Activated CD8-positive, alpha-beta memory T cell treated with anti-CD3 and anti-CD28 coated beads, Interleukin-2, amount 50 U/mL, for 1 hour (primary cell): ENCODE measurements at regions not wholly inside any gene's neighbourhood (a gene's known extent, or its start where the extent isn't known, plus 50 kb on each side); places are given as distances from the start of the nearest gene placed in this dataset.

Experiments
- DNase-seq: peaks from one replicate; pipeline ENCODE4 v3.0.0-alpha.2; 2020; ENCODE audit errors: extremely low read depth

DNA sequence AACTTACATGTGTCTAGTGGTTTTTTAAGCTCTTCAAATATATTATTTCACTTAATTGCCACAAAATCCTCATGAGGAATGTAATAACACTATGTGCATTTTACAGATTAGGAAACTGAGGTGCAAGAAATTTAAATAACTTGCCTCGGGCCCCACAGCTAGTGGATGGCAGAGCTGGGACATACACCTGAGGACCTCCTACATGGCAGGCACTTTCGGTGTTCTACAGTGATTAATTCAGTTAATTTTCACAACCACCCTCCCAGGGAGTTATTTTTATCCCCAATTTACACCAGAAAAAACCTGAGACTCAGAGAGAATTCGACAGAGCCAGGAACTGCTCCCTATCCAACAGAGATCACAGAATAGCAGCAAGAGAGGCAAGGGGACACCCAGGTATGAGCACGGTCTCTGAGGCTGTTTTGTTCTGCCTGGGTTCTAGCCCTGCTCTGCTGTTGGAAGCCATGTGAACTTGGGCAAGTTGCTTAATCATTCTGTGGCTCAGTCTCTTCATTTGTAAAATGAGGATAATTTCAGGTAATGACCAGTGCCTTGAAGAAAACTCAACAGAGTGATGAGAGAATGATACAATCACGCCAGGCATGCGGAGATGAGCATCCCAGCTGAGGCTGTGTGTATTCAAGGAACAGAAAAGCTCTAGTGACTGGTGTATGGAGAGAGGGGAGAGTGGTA, 82.3 kb downstream of the MYCN start:
- DNase-seq = no peak

DNA sequence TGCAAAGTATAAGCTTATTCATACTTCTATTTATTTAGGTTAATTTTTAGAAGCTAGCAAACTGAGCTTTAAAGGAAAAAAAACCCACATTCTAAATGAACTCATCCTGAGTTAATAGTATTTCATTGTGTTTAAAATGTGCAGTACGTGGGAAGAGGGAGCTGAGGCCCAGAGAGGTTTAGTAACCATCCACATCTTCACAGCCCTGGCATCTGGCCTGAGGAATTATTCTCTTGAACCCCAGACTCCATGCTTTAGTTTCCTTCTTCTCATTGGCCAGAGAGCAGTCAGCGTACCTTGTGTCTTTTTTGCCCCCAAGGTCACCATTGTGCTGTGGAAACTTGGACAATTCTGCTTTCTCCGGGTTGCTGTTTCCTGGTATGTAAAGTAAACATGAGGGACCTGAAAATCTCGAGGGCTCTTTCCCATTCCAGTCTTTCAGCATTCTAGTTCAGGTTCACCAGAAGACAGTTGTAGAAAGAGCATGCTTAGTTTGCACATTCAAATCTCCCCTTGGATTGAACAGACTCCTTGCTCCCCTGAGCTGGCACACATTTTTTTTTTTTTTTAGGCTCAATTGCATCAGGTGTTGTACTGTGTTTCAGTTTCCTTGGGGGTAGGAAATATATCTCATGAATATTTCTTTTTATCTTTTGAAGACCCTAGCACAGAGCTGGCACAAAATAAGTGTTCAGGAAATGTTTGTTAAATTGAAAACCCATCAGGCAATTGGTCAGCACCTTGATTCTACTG, 81.4 kb downstream of the MYCN start:
- DNase-seq = no peak

DNA sequence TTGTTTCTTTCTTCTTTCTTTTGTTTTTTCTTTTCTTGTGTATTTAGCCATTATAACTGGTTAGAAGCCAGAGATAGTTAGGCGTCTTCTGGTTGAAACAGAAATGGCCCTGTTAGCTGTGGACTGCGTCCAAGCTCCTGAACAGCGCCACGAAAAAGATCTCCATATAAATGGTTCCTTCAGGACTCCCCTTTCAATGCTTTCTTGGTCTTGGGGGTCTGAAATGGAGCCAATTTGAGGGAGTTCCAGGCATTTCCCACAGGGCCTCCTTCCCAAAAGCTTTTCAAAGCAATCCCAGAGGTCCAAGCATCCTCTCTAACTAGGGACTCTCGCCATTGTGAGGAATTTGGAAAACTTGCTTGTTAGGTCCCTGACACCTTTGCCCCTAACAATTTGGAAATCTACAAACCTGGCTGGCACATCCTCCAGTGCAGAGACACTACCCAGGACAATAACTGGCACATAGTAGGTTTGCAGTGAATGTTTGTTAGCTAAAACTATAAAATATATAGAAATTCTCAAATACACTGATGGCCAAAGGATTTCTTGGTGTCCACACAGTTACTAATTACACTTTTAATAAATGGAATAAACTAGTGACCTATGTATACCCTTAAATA, 80.1 kb downstream of the MYCN start:
- DNase-seq = no peak

DNA sequence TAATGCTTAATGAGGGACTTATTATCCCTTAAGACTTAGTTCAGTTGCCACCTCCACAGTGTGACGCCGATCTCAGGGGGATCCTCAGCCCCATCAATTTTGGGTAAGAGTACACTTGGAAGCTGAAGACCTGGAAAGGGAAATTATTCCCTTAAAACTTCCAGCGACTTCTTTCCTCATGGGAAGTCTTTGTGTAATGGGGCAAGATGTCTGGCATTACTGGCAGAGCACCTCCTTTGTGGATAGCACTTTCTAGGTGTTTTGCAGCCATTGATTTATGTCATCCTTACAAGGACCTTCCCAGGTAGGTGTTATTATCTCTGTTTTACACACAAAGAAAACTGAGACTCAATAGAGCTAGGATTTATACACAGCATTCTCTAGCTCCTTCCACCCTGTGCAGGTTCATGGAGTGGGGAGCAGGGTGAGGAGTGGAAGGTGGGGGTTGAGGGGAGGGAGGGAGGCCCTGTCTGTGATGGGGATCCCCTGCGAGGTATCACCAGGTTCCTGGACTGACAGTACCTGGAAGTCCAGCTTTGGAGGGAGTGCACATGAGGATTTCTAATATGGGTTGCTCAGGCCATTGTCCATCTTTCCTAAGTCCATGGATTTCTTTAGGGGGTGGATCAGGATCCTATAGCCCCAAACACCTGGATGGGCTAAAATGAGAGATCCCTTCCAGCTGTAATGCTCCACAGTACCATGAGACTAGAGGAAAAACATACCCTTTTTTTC, 79.4 kb downstream of the MYCN start:
- DNase-seq = no peak

DNA sequence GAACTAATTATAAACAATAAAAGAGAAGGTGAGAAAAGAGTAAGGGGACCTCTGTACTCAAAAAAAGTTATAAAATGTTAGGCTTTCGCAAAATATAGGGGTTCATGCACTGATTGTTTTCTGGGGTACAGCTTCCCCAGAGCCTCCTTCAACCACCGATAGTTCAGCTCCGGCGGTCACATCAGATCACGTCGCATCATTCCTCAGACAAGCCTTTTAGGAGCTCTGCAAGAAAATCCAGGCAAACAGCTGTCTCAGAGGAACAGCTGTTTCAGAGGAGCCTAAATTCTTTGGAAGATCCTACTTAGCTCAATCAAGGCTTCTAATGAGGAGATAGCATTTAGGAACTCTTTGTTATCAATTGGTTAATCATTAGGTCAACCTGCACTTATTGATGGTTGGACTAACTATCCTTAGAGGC, 78.7 kb downstream of the MYCN start:
- DNase-seq = no peak

DNA sequence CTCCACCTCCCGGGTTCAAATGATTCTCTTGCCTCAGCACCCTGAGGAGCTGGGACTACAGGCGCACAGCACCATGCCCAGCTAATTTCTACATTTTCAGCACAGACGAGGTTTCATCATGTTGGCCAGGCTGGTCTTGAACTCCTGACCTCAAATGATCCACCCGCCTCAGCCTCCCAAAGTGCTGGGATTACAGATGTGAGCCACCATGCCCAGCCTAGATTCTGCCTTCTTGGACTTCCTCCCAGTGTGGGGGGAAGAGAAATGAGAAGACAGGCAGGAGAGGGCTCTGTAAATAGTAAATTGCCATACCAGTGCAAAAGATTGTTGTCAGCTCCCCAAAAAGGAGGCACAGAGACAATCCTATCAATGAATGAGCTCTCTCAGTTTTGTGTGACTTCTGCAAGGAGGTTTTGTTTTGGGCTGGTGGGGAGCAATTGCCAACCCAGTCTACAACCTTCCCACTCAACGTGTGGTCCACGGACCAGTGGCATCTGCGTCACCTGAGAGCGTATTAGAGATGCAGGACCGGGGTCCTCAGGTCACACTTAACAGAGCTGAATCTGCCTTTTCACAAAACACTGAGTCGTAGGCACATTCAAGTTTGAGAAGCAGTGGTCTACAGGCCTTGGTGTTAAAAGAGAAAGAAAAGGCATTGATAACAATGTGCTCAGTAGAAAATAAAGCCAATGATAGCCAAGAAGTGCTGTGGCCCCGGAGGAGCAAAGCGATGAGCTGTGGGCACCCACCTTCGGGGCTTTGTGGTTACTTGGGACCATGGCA, 78.1 kb downstream of the MYCN start:
- DNase-seq = no peak

DNA sequence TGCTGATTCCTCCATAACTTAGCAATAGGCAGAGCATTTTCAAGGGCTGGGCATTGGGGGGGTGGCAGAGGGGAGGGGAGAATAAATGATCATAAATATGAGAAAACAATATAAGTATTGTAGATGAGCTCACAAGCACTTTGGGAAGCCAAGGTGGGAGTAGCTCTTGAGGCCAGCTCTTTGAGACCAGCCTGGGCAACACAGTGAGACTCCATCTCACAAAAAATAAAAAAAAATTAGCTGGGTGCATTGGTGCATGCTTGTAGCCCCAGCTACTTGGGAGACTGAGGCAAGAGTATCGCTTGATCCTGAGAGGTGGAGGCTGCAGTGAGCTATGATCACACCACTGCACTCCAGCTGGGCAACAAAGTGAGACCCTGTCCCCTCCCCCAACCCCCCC, 75.9 kb downstream of the MYCN start:
- DNase-seq = no peak

DNA sequence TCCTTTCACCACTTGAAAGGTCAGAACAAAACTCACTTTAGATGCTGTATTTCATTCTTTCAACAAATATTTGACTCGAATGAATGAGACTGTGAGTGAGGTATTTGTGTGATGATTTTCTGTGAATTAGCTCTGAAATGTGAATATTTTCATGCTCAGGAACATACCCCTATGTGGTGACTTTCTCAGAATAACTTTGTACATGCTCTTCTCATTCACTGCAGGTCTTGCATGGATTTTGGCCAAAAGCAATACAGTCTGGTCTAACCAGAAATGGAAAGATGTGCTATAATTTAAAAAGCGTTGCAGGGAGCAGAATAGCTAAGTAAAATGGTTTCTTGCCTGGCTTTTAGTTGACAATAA, 75.5 kb downstream of the MYCN start:
- DNase-seq = no peak

DNA sequence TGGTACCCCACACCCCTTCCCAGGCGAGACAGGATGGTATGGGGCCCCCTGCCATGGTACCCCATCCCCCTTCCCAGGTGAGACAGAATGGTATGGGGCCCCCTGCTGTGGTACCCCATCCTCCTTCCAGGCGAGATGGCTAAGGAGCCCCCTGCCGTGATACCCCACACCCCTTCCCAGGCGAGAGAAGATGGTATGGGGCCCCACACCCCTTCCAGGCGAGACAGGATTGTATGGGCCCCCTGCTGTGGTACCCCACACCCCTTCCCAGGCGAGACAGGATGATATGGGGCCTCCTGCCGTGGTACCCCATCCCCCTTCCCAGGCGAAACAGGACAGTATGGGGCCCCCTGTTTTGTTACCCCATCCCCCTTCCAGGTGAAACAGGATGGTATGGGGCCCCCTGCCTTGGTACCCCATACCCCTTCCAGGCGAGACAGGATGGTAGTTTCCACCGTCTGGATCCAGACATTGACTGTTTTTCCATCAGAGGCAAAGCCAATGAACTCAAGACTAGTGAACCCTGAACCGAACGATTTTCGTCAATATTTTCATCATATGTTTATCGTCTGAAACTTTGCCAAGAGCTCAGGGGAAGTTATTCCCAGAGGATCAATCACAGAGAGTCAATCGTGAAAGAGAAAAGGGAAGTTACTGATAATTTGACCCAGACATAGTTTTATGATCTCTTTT, 75.0 kb downstream of the MYCN start:
- no peak for DNase-seq

DNA sequence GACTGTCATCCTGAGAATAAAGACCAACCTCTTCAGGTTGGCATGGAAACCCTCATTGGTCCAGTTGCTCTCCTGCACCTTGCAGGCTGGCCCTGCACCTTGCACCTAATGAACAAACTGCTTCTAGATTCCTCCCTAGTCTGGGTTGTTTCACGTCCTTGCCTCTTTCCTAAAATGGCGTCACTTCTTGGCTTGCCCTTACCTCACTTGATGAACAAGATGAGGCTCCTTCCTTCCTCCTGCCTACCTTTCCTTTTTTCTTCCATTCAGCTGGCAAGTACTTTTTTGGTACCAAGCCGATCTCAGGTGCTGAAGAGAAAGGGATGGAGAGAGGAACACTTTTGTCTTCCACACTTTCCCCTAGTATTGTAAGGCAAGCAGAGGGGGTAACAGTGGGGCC, 74.5 kb downstream of the MYCN start:
- DNase-seq = no peak

DNA sequence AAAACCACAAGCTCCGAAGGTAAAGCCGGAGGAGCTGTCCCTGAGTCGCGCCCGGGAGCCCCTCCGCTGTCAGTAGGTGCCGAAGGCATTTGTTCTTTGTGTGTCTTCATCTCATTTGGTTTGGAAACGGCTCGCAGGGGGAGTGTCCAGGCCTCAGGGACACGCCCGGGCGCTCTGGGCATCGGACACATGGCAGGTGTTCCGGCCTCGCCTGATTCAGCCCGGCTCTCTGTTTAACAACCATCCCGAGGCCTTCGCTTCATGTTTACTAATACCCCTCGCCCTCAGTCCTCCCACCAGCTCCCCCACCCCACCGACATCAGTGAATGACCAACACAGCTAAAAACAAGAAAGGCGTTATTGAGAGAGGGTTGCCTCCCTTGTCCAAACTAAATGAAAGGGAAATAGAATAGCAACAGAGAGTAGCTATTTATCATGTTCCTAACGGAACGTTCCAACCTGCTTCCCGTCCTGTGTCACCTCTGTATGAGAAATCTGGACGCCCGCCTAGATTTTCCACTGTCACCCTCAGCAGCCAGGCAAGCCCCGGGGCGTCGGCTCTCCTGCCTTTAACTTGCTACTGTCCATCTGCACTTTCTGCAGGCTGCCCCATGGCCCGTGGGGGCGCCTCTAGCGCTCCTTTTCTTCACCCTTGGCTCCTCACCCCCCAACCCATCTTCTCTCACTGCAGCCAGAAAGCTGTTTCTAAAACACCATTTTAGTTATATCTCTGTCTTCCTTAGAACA, 73.9 kb downstream of the MYCN start:
- DNase-seq = no peak

DNA sequence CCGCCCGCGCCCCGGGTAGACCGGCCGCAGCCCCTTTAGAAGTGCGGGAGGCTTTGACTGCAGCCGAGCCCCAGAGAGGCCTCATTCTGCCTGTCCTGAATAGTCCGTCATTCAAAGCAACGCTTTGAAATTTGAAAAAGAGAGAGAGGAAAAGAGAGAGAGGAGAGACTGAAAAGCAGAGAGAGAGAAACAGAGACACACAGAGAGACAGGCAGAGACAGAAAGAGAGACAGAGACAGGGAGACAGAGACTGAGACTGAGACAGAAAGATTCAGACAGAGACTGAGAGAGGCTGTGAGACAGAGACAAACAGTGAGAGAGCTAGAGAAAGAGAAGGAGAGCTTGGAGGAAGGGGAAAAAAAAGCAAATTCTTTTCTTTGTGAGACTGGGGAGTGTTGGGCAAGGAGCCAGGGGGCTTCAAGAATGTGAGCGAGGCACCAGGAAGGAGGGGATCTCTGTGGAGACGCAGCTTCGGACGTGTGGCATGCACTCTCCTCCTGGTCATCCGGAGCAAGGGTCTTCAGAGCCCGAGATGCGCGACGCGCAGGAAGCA, 73.1 kb downstream of the MYCN start:
- no peak for DNase-seq

DNA sequence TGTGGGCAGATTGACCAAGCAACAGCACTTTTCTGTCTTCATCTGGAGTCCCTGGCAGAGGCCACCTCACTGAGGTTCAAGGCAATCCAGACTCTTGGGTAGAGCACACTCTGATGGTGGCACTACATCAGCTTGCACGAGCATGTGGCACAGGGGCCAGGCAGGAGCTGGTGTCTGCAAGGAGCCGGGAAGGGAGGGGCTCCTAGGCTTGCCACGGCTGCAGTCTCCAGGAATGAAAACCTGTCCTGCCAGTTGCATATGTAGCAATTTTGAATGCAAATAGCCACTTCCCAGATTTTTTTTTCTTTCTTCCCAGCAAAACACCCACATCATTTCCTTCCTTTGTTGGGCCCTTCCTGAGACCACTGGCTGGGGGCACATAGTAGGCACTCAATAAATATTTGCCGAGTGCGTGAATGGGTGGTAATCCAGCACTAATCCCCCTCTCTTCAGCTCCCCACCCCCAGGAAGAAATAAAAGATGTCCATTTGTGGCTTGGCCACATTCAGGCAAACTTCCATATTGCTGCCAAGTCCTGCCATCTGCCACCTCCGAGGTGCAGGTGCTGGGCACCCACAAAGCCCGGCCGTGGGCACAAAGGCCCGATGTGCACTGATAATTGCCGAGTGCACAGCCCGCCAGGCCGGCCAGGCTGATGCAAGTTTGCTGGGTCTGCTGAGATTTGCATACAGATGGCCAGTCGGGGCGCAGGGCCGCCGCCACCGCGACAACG, 72.4 kb downstream of the MYCN start:
- no peak for DNase-seq

DNA sequence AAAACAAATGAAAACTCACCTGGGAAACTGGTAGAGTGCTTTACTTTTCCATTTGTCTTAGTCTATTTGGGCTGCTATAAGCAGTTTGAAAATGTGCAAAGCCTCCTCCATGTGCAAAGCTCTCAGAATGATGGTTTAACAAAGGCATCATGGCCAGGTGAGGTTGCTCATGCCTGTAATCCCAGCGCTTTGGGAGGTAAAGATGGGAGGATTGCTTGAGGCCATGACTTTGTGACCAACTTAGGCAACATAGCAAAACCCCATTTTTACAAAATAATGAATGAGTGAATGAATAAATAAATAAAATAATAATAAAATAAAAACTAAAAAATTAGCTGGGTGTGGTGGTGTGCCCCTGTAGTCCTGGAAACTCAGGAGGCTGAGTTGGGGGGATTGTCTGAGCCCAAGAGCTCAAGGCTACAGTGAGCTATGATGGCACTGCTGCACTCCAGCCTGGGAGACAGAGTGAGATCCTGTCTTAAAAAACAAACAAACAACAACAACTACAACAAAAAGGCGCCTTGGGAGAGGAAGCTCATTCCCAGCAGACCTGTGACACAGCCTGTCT, 71.8 kb downstream of the MYCN start:
- DNase-seq = no peak

DNA sequence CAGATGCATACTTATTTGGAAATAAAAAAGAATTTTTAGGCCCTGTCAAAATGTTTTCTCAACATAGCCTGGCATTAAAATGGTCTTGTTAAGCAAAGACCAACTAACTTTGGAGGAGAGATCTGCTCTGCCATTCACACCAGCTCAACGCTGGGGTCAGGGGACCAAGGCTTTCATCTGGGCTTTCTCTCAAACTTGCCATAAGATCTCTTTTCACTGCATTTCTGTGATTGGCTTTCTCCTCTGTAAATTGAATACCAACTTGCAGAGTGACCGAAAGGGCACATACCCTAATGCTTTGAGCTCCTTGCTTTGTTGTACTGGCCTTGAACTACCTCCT, 71.2 kb downstream of the MYCN start:
- no peak for DNase-seq

DNA sequence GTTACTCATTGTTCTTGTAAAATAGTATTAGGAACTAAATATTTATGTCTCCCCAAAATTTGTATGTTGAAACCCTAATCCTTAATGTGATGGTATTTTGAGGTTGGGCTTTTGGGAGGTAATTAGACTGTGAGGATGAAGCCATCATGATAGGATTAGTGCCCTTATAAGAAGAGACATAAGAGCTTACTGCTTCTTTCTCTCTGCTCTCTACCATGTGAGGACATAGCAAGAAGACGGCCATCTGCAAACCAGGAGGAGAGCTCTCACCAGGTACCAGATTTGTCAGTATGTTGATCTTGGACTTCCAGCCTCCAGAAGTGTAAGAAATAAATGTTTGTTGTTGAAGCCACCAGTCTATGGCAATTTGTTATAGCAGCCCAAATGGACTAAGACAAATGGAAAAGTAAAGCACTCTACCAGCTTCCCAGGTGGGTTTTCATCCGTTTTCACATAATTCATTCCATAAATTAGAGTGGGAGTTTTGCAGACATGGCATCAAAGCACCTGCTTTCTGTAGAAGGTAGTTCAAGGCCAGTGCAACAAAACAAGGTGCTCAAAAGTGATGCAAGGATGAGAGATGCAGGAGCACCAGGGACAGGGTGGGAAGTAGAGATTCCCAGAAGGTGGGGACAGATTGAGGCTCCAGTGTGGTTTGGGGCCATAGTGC, 70.7 kb downstream of the MYCN start:
- no peak for DNase-seq

DNA sequence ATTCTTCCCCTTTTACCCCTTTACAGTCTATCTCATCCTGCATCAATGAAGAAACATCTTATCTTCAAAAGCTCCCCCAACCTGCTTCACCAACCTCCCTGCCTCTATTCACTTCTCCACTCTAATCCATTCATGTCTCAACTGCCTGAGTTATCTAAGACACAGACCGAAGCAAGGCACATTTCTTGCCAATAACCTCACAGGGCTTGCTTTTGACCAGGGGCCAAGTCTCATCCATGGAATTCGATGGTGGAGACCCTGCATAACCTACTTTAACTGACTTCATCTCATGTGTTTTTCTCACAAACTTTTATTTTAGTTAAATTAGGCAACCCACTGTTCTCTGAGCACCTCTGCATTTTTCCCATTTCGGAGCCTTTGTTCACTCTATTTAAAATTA, 69.7 kb downstream of the MYCN start:
- DNase-seq = no peak

DNA sequence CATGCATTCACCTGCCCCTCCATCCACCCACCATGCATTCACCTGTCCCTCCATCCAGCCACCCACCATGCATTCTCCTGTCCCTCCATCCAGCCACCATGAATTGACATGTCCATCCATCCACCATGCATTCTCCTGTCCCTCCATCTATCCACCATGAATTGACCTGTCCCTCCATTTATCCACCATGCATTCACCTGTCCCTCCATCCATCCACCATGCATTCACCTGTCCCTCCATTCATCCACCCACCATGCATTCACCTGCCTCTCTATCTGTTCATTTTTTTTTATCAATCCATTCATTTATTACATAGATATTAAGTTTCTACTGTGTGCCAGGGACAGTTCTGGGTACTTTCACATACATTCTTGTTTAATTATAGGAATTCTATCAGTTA, 69.2 kb downstream of the MYCN start:
- DNase-seq = no peak

DNA sequence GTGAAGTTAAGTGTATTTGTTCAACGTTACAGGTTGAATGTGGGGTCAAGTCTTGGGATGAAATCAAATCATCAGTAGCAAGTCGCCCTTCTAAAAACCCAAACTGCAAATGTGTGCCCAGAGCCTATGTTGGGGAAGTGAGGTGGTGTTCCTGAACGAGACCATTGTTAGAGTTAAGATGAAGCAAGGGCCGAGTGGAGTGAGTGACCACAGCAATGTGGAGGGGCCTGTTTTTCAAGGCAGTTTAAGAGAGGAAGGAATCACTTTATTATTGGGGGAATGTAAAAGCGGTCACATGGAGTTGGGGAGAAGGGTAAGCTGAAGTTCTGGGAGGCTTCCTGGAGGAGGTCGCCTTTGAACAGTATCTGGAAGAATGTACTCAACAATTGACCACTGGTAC, 68.5 kb downstream of the MYCN start:
- DNase-seq = no peak
